Transverse colon (tissue), 4 donors: ENCODE measurements at regions not wholly inside any gene's neighbourhood (a gene's known extent, or its start where the extent isn't known, plus 50 kb on each side); places are given as distances from the start of the nearest gene placed in this dataset.

Source experiments
- DNase-seq: peaks from one replicate; pipeline ENCODE4 v3.0.0-alpha.2; 2019
- H3K27ac ChIP-seq, 4 donors: fragments of 200-600 bp; sonication (generic); 2 replicates each; pipeline ENCODE4 v1.5.1; 2016 to 2018; ENCODE audit warnings: inconsistent platforms in 4 of 4
- H3K27me3 ChIP-seq: fragments of 200-600 bp; sonication (generic); 2 replicates; pipeline ENCODE4 v1.5.1; 2017; ENCODE audit warnings: inconsistent platforms
- H3K36me3 ChIP-seq, 4 donors: fragments of 200-600 bp; sonication (generic); 2 replicates each; pipeline ENCODE4 v1.5.1; 2017 to 2019; ENCODE audit warnings: inconsistent platforms in 4 of 4
- H3K4me1 ChIP-seq, 4 donors: fragments of 200-600 bp; sonication (generic); 2 replicates each; pipeline ENCODE4 v1.5.1; 2017 to 2020; ENCODE audit warnings: inconsistent platforms in 4 of 4
- H3K4me3 ChIP-seq, 4 donors: fragments of 200-600 bp; sonication (generic); 1 replicate in 1 of 4; 2 replicates in 3 of 4; pipeline versions ENCODE4 v1.5.1 to v1.6.1; 2017 to 2019; ENCODE audit warnings: inconsistent platforms in 4 of 4
- H3K9me3 ChIP-seq, 2 donors: fragments of 200-600 bp; sonication (generic); 2 replicates each; pipeline ENCODE4 v1.5.1; 2017 to 2019; ENCODE audit warnings: inconsistent platforms in 2 of 2
- EP300 ChIP-seq: sonication (generic); formaldehyde crosslinking; IDR thresholded peaks from one replicate; pipeline ENCODE4 v1.6.1; 2017; ENCODE audit warnings: antibody characterized with exemption, low read depth
- POLR2A ChIP-seq: fragments of 450-650 bp; IDR thresholded peaks from one replicate; pipeline ENCODE4 v1.6.1; 2016; ENCODE audit warnings: antibody characterized with exemption, mild to moderate bottlenecking, moderate library complexity
- POLR2AphosphoS5 ChIP-seq, 3 donors: sonication (generic); formaldehyde crosslinking; IDR thresholded peaks; one replicate each; pipeline ENCODE4 v1.6.1; 2016; ENCODE audit warnings: antibody characterized with exemption in 3 of 3
- WGBS, 2 donors: methylation state at CpG; one replicate each; pipeline ENCODE4 v1.1.5; 2018; ENCODE audit warnings: low coverage in 1 of 2; 5-methylcytosine and 5-hydroxymethylcytosine counted together
- in situ Hi-C, 4 donors: fragments of 200-750 bp; cut with MboI; loops; one replicate each; pipeline versions ENCODE4 v1.15.0 to v1.15.1; 2017; ENCODE audit warnings: low sequenced_read_pairs in 3 of 4, low pct_ligation_motif_present in 1 of 4, low pct_unique_long_range_greater_than_20kb in 1 of 4
- intact Hi-C: fragments of 100-400 bp; cut with DNase I; formaldehyde crosslinking; loops from one replicate; pipeline ENCODE4 v1.15.1; 2023; ENCODE audit warnings: low total_unique reads
- TF ChIP-seq, protein P1 (sequence below), 5 experiments: fragments of 200-600 bp in 3 of 5; fragments of 450-650 bp in 2 of 5; sonication (generic) in 3 of 5; IDR thresholded peaks; 1 replicate in 2 of 5; 2 replicates in 3 of 5; pipeline ENCODE4 v1.5.1; 2016 to 2017; ENCODE audit warnings: antibody characterized with exemption in 5 of 5, inconsistent platforms in 3 of 5, mild to moderate bottlenecking in 2 of 5, moderate library complexity in 1 of 5

DNA sequence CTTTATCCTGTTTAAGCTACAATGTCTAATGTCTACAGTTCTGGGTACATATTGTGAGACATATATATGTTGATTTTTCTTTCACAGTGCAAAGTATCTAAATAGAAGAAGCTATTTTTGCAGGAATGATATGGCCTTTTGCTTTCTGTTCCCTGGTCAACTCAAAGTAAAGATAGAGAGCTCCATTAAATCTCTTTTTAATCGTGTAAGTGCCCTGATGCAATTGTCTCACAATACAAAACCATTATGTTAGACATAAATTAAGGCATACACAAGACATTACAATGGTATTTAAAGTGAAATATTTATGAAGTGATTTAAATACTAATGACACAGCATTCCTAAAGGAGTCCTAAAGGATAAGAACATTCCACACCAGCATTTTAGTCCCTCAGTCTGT lies 1559.7 kb upstream of the AGA start:
- no peaks in the 10 kb centered on the region for H3K27me3 ChIP-seq
- no peak for DNase-seq
- intact Hi-C loops, result no loop called here
- no peak overlapping the region for H3K27ac ChIP-seq
- 50% methylated on average over 1 of the region's 1 CpG for WGBS, 2 donors
- H3K4me3 ChIP-seq, result no peak overlapping the region
- in situ Hi-C loops, result no loop called here
- no peaks in the 10 kb centered on the region for H3K36me3 ChIP-seq
- H3K9me3 ChIP-seq, result no peaks in the 10 kb centered on the region
- no peaks in the 10 kb centered on the region for H3K4me1 ChIP-seq
- TF ChIP-seq POLR2A (no peak), EP300 (no peak), POLR2AphosphoS5 (IDR thresholded peaks at IDR 0.05) (no peak)
- TF ChIP-seq, protein P1, sequence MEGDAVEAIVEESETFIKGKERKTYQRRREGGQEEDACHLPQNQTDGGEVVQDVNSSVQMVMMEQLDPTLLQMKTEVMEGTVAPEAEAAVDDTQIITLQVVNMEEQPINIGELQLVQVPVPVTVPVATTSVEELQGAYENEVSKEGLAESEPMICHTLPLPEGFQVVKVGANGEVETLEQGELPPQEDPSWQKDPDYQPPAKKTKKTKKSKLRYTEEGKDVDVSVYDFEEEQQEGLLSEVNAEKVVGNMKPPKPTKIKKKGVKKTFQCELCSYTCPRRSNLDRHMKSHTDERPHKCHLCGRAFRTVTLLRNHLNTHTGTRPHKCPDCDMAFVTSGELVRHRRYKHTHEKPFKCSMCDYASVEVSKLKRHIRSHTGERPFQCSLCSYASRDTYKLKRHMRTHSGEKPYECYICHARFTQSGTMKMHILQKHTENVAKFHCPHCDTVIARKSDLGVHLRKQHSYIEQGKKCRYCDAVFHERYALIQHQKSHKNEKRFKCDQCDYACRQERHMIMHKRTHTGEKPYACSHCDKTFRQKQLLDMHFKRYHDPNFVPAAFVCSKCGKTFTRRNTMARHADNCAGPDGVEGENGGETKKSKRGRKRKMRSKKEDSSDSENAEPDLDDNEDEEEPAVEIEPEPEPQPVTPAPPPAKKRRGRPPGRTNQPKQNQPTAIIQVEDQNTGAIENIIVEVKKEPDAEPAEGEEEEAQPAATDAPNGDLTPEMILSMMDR (IDR thresholded peaks at IDR 0.05), result no peak

DNA sequence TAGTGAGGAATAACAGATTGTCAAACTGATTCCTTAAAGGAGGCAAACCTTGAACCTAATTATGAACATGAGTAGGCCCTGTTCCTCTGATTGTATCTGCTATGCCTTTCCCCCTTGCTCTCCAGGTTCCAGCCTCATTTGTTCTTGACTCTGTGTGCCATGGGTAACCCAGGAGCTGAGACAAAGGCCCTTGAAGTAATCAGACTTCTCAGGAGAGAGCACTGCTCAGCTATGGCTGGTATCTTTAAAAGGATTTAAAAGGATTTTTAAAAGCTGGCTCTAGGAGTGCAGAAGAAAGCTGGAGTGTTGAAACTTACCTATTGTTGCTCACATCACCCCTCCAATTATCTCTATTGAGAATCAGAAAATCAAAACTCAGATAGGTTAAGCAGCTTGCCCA lies 1565.5 kb upstream of the AGA start:
- Histone ChIP-seq H3K27ac (no peak overlapping the region), H3K4me3 (no peak overlapping the region), H3K9me3 (no peaks in the 10 kb centered on the region), H3K27me3 (no peaks in the 10 kb centered on the region), H3K36me3 (no peaks in the 10 kb centered on the region), H3K4me1 (no peaks in the 10 kb centered on the region)
- no peak for TF ChIP-seq EP300
- TF ChIP-seq, protein P1 (IDR thresholded peaks at IDR 0.05), result no peak
- TF ChIP-seq POLR2AphosphoS5 (IDR thresholded peaks at IDR 0.05), result no peak
- TF ChIP-seq POLR2A, result no peak
- no peak for DNase-seq
- intact Hi-C loops, result no loop called here
- in situ Hi-C loops, result no loop called here

DNA sequence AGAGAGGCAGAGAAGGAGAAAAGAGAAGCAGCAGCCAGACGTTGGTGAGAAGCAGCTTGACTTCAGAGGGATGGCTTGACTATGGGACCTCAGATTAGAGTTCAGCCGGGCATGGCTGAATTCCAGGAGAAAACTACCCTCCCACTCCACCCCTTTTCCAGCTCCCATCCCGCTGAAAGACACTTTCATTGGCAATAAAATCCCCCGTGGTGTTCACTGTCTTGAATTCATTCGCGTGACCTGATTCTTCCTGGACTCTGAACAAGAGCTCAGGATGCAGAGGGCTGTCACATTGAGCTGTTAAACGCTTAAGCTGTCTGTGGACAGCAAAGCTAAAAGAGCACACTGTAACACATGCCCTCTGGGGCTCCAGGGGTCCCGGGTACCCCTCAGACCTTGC lies 1575.3 kb upstream of the AGA start:
- in situ Hi-C loops, result no loop called here

DNA sequence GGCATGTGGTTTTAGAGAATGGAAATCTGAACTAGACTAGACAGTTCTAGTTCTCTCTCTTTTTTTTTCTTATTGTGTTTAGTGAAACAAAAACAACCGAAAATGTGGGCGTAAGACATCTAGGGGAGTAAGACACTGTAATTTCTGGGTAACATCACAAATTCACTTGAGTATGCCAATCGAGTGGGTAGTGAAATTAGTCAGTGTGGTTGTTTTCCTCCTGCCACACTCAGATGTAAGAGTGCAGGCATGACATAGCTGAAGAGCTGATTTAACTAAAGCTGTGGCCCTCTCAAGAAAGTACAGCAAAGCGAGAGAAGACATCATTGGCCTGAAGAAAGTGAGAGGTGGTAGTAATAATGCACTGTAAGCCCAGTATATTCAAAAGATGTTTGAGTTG lies 1585.3 kb upstream of the AGA start:
- in situ Hi-C loops, result no loop called here
- no peaks in the 10 kb centered on the region for H3K4me1 ChIP-seq
- H3K27ac ChIP-seq, result no peak overlapping the region
- no peaks in the 10 kb centered on the region for H3K9me3 ChIP-seq
- TF ChIP-seq POLR2A (no peak), POLR2AphosphoS5 (IDR thresholded peaks at IDR 0.05) (no peak), EP300 (no peak)
- TF ChIP-seq, protein P1 (IDR thresholded peaks at IDR 0.05), result no peak
- DNase-seq, result no peak
- 83% methylated on average over 4 of the region's 4 CpGs for WGBS, 2 donors
- H3K4me3 ChIP-seq, result no peak overlapping the region
- intact Hi-C loops, result no loop called here
- no peaks in the 10 kb centered on the region for H3K36me3 ChIP-seq
- no peaks in the 10 kb centered on the region for H3K27me3 ChIP-seq

More for the DNA sequence above, 1575.3 kb upstream of the AGA start:
- WGBS, 2 donors, result 61 to 78% methylated on average over 3 to 8 of the region's 8 CpGs
- Histone ChIP-seq H3K9me3 (peaks cover 0 to 5% of the 10 kb centered on the region in 2 donors), H3K4me3 (no peak overlapping the region), H3K27ac (no peak overlapping the region), H3K36me3 (no peaks in the 10 kb centered on the region), H3K4me1 (no peaks in the 10 kb centered on the region), H3K27me3 (no peaks in the 10 kb centered on the region)
- TF ChIP-seq, protein P1 (IDR thresholded peaks at IDR 0.05), result no peak
- TF ChIP-seq POLR2AphosphoS5 (IDR thresholded peaks at IDR 0.05), result no peak
- TF ChIP-seq POLR2A, result no peak
- TF ChIP-seq EP300, result no peak
- DNase-seq, result no peak
- intact Hi-C loops, result no loop called here
